ENCODE measurements at regions not wholly inside any gene's neighbourhood (a gene's known extent, or its start where the extent isn't known, plus 50 kb on each side); places are given as distances from the start of the nearest gene placed in this dataset.

DNA sequence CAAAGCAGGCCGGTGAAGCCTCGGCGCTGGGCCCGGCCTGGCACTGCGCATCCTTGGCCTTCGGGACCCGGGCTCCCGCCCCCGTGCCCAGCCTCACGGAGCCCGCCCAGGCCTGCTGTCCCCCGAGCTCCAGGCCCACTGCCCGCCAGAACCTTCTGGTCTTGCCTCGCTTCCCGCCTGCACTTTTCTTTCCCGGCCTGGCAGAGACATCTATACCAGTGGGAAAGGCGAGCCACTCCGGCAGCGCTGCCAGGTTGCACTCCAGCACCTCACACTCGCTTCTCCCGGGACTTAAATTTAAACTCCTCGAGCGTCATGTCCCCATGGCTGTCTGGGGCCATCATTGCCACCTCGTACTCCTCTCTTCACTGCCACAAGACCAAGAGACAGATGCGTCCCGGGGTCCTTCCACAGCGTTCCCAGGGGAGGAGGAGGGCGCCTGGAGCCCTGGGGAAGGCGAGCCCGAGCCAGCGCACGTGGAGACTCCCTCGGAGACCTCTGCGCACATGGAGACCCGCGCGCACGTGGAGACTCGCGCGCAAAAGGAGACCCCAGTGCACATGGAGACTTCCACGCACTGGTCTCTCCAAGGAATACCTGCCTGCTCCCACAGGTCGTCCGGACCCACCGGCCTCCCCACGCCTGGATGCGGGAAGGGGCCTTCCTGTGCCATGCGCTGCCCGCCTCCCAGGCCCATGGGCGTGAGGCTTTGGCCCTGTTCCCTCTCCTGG is 253.1 kb upstream of the SALL3 start:
- DNase-seq (ENCODE audit: low spot score): no peak

DNA sequence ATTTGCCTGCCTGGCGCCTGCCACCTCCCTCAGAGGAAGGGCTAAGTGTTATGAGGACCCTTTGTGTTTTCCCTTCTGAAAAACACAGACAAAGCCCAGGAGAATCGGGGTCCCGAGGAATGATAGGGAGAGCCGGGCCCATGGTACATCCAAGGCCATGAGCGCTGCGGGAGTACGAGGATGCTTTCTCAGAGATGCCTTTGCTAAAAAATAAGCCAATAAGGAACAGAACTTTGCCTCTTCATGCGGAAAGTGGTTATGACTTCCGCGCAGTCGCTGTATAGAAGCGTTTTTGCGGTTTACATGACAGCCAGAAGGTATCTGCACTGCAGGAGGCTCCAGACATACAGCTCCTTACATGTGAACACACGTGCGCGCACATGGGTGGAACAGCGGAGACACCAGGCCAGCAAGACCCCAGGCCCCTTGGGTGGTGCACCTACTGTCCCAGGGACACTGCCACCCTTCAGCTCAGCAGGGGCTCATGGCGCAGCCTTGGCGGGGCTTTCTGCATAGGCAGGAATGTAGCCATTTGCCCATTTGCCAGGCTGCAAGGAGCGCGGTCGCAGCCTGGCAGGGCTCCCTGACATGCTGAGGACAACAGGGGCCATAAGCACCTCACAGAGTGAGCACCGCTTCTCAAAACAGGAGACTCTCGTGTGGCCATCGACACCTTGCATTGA is 252.4 kb upstream of the SALL3 start:
- no peak for DNase-seq (ENCODE audit: low spot score)

- no peak for DNase-seq (ENCODE audit: low spot score)
Measured at GRCh38 chr18:78727877-78728783, 251.5 kb upstream of the SALL3 start.

- DNase-seq (ENCODE audit: low spot score): no peak
Measured at GRCh38 chr18:78728784-78729467, 250.7 kb upstream of the SALL3 start.

GRCh38 chr18:78730546-78730945 is 249.1 kb upstream of the SALL3 start:
- DNase-seq (ENCODE audit: low spot score): no peak

- DNase-seq (ENCODE audit: low spot score): no peak
Measured at GRCh38 chr18:78731016-78731397, 248.6 kb upstream of the SALL3 start.

DNA sequence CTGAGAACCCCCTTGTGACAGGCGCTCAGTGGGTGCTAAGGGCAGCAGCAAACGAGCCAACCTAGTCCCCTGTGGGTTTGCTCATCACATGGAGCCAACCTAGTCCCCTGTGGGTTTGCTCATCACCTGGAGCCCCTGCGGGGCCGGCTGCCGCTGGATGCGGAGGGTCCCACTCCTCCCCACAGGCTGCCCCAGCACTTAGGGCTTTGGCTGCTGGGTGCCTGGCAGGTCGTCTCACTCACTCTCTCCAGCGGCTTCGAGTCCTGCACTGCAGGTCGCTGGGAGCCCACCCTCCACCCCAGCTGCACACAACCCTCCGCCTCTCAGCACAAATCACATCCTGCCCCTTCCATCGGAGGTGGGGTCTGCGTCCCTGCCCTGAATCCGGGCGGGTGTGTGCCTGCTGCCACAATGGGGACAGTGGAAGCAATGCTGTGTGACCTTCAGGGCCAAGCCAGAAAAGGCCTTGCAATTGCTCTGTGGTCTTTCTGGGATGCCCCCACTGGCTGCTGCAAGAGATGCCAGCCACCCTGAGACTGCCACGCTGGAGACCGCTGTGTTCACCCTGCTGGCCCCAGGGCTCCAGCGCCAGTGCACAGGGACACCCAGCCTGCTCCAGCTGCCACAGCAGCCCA is 248.1 kb upstream of the SALL3 start:
- DNase-seq (ENCODE audit: low spot score): no peak

DNA sequence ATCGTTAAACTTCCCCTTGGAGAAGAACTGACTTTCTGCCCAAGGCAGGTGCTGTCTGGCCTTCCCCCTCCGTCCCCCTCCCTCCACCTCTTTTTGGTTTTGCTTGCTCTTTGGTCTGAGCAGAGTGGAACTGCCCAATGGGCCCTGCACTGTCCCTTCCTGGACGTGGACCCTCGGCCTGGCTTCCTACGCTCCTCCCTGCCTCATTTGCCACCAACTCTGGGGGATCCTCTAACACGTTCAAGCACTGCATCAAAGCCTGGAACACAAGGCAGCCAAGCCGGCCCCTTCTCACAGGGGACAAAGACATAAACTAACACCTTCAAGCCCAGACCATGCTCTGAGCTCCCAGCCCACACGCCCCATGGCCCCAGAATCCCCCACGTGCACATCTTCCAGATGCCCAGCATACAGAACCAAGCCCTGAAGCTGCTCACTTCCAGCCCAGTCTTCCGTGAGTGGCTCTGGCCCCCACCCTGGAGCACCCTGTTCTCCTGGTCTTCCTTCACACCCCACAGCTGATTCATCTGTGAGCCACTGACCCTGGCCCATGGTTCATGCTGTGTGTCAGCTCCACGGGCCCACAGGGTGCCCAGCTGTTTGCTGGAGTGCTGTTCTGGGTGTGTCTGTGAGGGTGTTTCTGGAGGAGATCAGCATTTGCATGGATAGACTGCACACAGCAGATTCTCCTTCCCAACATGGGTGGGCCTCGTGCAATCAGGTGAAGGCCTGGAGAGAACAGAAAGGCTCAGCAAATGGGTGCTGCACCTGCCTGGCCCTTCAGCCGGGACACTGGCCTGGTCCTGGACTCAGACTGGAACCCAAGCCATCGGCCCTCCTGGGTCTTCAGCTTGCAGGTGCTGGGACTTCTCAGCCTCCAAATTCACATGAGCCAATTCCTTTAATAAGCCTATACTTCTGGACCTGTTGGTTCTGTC is 247.1 kb upstream of the SALL3 start:
- DNase-seq (ENCODE audit: low spot score): no peak

- no peak for DNase-seq (ENCODE audit: low spot score)
Measured at GRCh38 chr18:78733762-78734613, 245.6 kb upstream of the SALL3 start.

GRCh38 chr18:78734614-78734945 is 245.0 kb upstream of the SALL3 start:
- DNase-seq (ENCODE audit: low spot score): no peak

DNA sequence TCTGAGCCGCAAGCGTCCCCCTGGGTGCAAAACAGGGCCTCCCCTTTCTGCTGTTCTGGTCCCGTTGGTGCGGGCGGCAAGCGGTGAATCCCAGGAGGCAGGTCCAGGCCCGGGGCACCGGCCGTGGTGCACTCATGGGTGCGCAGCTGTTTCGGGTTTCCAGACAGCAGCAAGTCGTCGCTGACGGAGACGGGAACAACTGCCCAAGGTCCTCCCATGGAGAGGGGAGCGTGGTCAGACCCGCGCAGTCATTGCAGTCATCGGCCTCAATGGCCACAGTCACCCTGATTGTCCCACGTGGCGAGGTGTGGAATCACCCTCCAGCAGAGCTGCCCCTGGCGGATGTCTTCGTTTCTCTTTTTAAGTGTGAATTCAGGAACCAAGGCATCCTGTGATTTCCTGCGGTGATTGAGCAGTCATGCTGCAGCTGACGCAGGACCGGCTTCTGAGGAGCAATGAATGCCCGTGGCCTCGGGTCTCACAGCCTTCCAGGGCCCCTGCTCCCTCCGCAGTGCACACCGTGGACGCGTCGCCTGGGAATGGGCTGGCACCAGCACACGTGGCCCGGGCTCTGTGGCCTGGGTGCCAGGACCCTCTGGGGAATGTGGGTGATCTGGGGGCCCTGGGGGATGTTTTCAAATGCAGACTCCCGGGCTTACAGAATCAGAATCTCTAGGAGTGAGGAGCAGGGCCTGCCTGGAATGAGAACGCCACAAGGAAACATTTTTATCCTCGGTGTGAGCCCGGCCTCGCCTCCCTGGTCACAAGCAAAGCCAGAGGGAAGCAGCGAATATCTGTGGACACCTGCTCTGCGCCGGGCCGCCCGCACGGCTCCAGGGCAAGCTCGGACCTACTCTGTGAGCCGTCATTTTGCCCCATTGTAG is 244.2 kb upstream of the SALL3 start:
- no peak for DNase-seq (ENCODE audit: low spot score)

- no peak for DNase-seq (ENCODE audit: low spot score)
Measured at GRCh38 chr18:78736015-78736690, 243.5 kb upstream of the SALL3 start.

GRCh38 chr18:78737006-78737915 is 242.4 kb upstream of the SALL3 start:
- no peak for DNase-seq (ENCODE audit: low spot score)

DNA sequence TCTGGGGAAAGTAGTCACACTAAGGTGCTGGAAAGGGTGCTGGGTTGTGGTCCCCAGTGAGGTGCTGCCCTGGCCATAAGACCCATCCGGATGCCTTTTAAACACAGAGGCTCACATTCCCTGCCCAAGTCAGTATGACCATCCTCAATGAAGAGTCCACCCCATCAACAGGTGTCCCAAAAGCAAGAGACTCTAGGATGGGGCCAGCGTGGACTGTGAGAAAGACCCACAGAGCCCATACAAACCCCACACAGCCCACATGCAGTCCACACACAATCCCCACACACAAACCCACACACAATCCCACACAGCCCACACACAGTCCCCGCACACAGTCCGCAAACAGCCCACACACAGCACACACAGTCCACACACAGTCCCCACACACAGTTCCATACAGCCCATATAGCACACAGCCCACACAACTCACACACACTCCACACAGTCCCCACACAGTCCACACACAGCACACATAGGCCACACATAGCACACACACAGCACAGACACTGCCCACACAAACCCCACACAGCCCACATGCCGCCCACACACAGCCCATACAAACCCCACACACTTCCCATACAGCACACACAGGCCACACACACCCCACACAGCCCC is 241.4 kb upstream of the SALL3 start:
- no peak for DNase-seq (ENCODE audit: low spot score)

DNA sequence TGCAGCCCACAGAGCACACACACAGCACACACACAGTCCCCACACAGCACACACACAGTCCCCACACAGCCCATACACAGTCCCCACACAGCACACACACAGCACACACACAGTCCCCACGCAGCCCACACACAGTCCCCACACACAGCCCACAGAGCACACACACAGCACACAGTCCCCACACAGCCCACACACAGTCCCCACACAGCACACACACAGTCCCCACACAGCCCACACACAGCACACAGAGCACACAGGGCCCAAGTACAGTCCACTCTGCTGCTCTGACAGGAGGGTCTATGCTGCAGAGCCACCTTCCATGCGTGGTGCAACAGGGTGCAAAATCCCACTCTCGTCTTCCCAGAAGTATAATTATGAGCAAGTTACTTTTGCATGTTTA is 240.5 kb upstream of the SALL3 start:
- no peak for DNase-seq (ENCODE audit: low spot score)

GRCh38 chr18:78739882-78740677 is 239.5 kb upstream of the SALL3 start:
- no peak for DNase-seq (ENCODE audit: low spot score)
